Astrocyte (in vitro differentiated cells and primary cell): ENCODE measurements at regions not wholly inside any gene's neighbourhood (a gene's known extent, or its start where the extent isn't known, plus 50 kb on each side); places are given as distances from the start of the nearest gene placed in this dataset.
"Not testable (repeated sequence)": the region's sequence is repeated elsewhere in the genome, so short reads cannot be mapped to it uniquely, and the experiment has no call there.

Experiments
- DNase-seq: peaks from one replicate; pipeline ENCODE4 v3.0.0-alpha.2; 2010; ENCODE audit warnings: low read depth
- FAIRE-seq: peaks from 2 replicates; lab custom pipeline; 2011; peaks lifted over from hg19 to GRCh38; lab: Jason Lieb, UNC
- H2AFZ ChIP-seq: 2 replicates; pipeline ENCODE4 v1.6.0; 2012; ENCODE audit warnings: low read depth, low read length, inconsistent platforms
- H3K27ac ChIP-seq: 2 replicates; pipeline ENCODE4 v1.5.1; 2011; ENCODE audit warnings: low read depth, low read length, inconsistent platforms
- H3K27me3 ChIP-seq: 2 replicates; pipeline ENCODE4 v1.6.0; 2011; ENCODE audit warnings: low read length, inconsistent platforms; ENCODE audit not compliant: insufficient read depth
- H3K36me3 ChIP-seq: 2 replicates; pipeline ENCODE4 v1.5.1; 2011; ENCODE audit warnings: low read length, inconsistent platforms; ENCODE audit not compliant: insufficient read depth
- H3K4me1 ChIP-seq: 2 replicates; pipeline ENCODE4 v1.5.1; 2011; ENCODE audit warnings: low read length, inconsistent platforms; ENCODE audit not compliant: insufficient read depth
- H3K4me2 ChIP-seq: 2 replicates; pipeline ENCODE4 v1.6.0; 2012; ENCODE audit warnings: low read length, inconsistent platforms
- H3K4me3 ChIP-seq: 2 replicates; pipeline ENCODE4 v1.5.1; 2011; ENCODE audit warnings: low read depth, mild to moderate bottlenecking, low read length, inconsistent platforms; ENCODE audit not compliant: insufficient read depth
- H3K79me2 ChIP-seq: 2 replicates; pipeline ENCODE4 v1.6.0; 2012; ENCODE audit warnings: mild to moderate bottlenecking, low read length, inconsistent platforms; ENCODE audit not compliant: insufficient read depth
- H3K9ac ChIP-seq: 2 replicates; pipeline ENCODE4 v1.6.0; 2012; ENCODE audit warnings: mild to moderate bottlenecking, low read length, inconsistent platforms
- H3K9me3 ChIP-seq: 2 replicates; pipeline ENCODE4 v1.5.1; 2012; ENCODE audit warnings: low read depth, mild to moderate bottlenecking, low read length, inconsistent platforms; ENCODE audit not compliant: insufficient read depth
- H4K20me1 ChIP-seq: 2 replicates; pipeline ENCODE4 v1.6.0; 2012; ENCODE audit warnings: low read length, inconsistent platforms; ENCODE audit not compliant: insufficient read depth
- H3K27ac Mint-ChIP-seq: one replicate; pipeline ENCODE4 v1.8.0; 2021; ENCODE audit warnings: mild to moderate bottlenecking, mixed read lengths; ENCODE audit not compliant: unreplicated experiment
- H3K27me3 Mint-ChIP-seq: one replicate; pipeline ENCODE4 v1.8.0; 2021; ENCODE audit warnings: low read depth, mixed read lengths; ENCODE audit not compliant: unreplicated experiment
- H3K36me3 Mint-ChIP-seq: one replicate; pipeline ENCODE4 v1.8.0; 2021; ENCODE audit warnings: low read depth, mixed read lengths; ENCODE audit not compliant: unreplicated experiment
- H3K4me1 Mint-ChIP-seq: one replicate; pipeline ENCODE4 v1.8.0; 2021; ENCODE audit warnings: low read depth, mixed read lengths; ENCODE audit not compliant: unreplicated experiment
- H3K4me3 Mint-ChIP-seq: one replicate; pipeline ENCODE4 v1.8.0; 2021; ENCODE audit warnings: mild to moderate bottlenecking, moderate library complexity, mixed read lengths; ENCODE audit not compliant: unreplicated experiment
- H3K9me3 Mint-ChIP-seq: one replicate; pipeline ENCODE4 v1.8.0; 2021; ENCODE audit warnings: mild to moderate bottlenecking, mixed read lengths; ENCODE audit not compliant: unreplicated experiment
- EZH2 ChIP-seq: IDR thresholded peaks from 2 replicates; pipeline ENCODE4 v1.6.1; 2012; ENCODE audit warnings: mild to moderate bottlenecking, low read length, inconsistent platforms; ENCODE audit not compliant: insufficient read depth
- TF ChIP-seq, protein P1 (sequence below): IDR thresholded peaks from 2 replicates; pipeline ENCODE4 v1.5.1; 2011; ENCODE audit warnings: low read depth, mild to moderate bottlenecking, inconsistent platforms, low read length, moderate library complexity; ENCODE audit not compliant: insufficient read depth

DNA sequence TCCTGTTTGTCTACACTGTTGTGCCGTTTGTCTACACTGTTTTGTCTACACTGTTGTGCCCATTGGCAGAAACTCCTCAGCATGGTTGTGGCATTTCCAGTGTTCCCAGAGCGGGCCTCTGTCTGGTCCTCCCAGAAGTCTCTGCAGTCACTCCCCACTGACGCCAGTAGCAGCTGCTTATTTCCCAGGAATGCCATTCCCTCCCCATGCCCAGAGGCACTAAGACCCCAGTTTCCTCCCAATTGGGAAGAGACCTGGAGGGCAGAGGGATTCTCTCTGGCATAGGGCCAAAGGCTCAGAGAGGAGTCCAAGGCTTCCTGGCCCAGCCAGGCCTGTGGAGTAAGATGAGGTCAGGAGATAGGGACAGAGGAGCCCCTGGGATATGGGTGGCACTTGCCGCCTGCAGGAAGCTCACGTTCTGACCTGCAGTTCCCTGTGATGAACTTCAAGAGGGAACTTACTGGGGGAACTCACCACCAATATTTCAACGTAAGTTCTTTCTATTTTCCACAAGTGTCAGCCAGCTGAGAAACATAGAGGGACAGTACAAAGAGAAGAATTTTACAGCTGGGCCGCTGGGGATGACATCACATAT is 69.1 kb downstream of the TNFAIP2 start:
- Histone ChIP-seq H4K20me1 (no peaks in the 10 kb centered on the region), H3K9me3 (no peaks in the 10 kb centered on the region), H3K79me2 (no peaks in the 10 kb centered on the region), H3K4me2 (no peak overlapping the region), H2AFZ (no peak overlapping the region), H3K4me1 (no peaks in the 10 kb centered on the region), H3K27ac (no peak overlapping the region), H3K4me3 (no peak overlapping the region), H3K27me3 (peaks cover 31% of the 10 kb centered on the region), H3K36me3 (no peaks in the 10 kb centered on the region), H3K9ac (no peak overlapping the region)
- DNase-seq (no peak), FAIRE-seq (no peak)
- no peak overlapping the region for H3K4me3 Mint-ChIP-seq
- TF ChIP-seq, protein P1, sequence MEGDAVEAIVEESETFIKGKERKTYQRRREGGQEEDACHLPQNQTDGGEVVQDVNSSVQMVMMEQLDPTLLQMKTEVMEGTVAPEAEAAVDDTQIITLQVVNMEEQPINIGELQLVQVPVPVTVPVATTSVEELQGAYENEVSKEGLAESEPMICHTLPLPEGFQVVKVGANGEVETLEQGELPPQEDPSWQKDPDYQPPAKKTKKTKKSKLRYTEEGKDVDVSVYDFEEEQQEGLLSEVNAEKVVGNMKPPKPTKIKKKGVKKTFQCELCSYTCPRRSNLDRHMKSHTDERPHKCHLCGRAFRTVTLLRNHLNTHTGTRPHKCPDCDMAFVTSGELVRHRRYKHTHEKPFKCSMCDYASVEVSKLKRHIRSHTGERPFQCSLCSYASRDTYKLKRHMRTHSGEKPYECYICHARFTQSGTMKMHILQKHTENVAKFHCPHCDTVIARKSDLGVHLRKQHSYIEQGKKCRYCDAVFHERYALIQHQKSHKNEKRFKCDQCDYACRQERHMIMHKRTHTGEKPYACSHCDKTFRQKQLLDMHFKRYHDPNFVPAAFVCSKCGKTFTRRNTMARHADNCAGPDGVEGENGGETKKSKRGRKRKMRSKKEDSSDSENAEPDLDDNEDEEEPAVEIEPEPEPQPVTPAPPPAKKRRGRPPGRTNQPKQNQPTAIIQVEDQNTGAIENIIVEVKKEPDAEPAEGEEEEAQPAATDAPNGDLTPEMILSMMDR: no peak
- no peak for TF ChIP-seq EZH2
- H3K27ac Mint-ChIP-seq: no peak overlapping the region
- H3K9me3 Mint-ChIP-seq: peaks cover 18% of the 10 kb centered on the region
- peaks cover 30% of the 10 kb centered on the region for H3K27me3 Mint-ChIP-seq
- peaks cover 2% of the 10 kb centered on the region for H3K4me1 Mint-ChIP-seq
- peaks cover 2% of the 10 kb centered on the region for H3K36me3 Mint-ChIP-seq

DNA sequence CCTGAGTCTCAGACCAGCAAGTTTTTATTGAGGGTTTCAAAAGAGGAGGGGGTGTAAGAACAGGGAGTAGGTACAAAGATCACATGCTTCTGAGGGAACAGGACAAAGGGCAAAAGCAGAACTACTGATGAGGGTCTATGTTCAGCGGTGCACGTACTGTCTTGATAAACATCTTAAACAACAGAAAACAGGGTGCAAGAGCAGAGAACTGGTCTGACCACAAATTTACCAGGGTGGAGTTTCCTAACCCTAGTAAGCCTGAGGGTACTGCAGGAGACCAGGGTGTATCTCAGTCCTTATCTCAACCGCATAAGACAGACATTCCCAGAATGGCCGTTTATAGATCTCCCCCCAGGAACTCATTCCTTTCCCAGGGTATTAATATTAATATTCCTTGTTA is 69.6 kb downstream of the TNFAIP2 start:
- not testable (repeated sequence) for H3K79me2 ChIP-seq, H3K4me1 ChIP-seq, DNase-seq, H3K9me3 ChIP-seq, H3K4me3 Mint-ChIP-seq, H3K4me2 ChIP-seq, H3K4me3 ChIP-seq, H3K27ac Mint-ChIP-seq, H3K9ac ChIP-seq, H3K36me3 Mint-ChIP-seq, H4K20me1 ChIP-seq, H3K27ac ChIP-seq, H3K36me3 ChIP-seq, H2AFZ ChIP-seq, FAIRE-seq, H3K4me1 Mint-ChIP-seq
- peaks cover 18% of the 10 kb centered on the region for H3K9me3 Mint-ChIP-seq
- H3K27me3 ChIP-seq: peaks cover 26% of the 10 kb centered on the region
- H3K27me3 Mint-ChIP-seq: peaks cover 27% of the 10 kb centered on the region

DNA sequence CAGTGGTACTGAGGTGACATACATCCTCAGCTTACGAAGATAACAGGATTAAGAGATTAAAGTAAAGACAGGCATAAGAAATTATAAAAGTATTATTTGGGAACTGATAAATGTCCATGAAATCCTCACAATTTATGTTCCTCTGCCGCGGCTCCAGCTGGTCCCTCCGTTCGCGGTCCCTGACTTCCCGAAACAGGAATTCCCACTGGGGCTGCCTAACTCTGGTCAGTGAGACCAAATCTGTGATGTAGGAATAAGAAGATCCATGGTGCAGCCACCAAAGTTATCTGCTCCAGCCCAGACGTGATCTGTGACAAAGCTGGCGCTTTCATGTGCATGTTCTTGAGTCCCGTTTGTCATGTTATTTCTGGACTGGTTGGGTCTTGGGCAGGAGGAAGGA is 70.2 kb downstream of the TNFAIP2 start:
- H3K27me3 Mint-ChIP-seq: peaks cover 23% of the 10 kb centered on the region
- not testable (repeated sequence) for H3K36me3 ChIP-seq, H3K27ac Mint-ChIP-seq, H3K4me1 ChIP-seq, FAIRE-seq, H3K9ac ChIP-seq, H3K9me3 ChIP-seq, H3K4me3 ChIP-seq, H2AFZ ChIP-seq, H3K79me2 ChIP-seq, H3K4me2 ChIP-seq, H4K20me1 ChIP-seq, H3K4me3 Mint-ChIP-seq, H3K27ac ChIP-seq, H3K36me3 Mint-ChIP-seq, H3K4me1 Mint-ChIP-seq, DNase-seq
- H3K27me3 ChIP-seq: peaks cover 20% of the 10 kb centered on the region
- H3K9me3 Mint-ChIP-seq: peaks cover 18% of the 10 kb centered on the region
